HEK293T (cell line): ENCODE measurements at regions not wholly inside any gene's neighbourhood (a gene's known extent, or its start where the extent isn't known, plus 50 kb on each side); places are given as distances from the start of the nearest gene placed in this dataset.

Source experiments
- ARNT ChIP-seq: fragments of 450-650 bp; IDR thresholded peaks from 2 replicates; pipeline ENCODE4 v1.6.1; 2017; ENCODE audit warnings: mild to moderate bottlenecking
- TARDBP ChIP-seq: fragments of 450-650 bp; IDR thresholded peaks from 2 replicates; pipeline ENCODE4 v1.6.1; 2016

DNA sequence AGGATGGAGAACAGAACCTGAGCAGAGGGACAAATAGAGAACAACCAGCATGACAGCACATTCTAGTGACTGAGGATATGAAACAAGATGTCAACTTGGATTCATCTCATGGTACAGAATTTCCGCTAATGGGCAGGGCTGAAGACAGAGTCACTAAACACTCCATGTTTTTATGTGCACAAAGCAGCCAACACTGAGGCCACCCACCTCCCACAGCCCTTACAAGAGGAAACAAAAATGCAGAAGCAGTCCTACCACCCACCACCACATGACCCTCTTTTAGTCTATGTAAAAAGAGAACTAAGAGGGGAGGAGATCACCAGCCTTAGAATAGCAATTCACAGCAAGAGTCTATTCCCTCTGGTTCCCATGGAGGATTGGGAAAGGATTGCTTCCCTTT is 131.4 kb upstream of the UBE2E2 start:
- no peak for TF ChIP-seq TARDBP
- TF ChIP-seq ARNT, result no peak
